ENCODE measurements at regions not wholly inside any gene's neighbourhood (a gene's known extent, or its start where the extent isn't known, plus 50 kb on each side); places are given as distances from the start of the nearest gene placed in this dataset.

- Histone ChIP-seq H3K4me1 (ENCODE audit: control insufficient read depth in 1 of 2, insufficient read depth in 2 of 2, low read depth in 1 of 2, low read length in 1 of 2) (peaks cover 0 to 6% of the 10 kb centered on the region in 2 experiments; a peak in 2 of 4 replicates), H3K36me3 (replicated peaks in 1 of 2; ENCODE audit: control insufficient read depth in 1 of 2, insufficient read depth in 2 of 2, low read length in 1 of 2) (peaks cover 0 to 5% of the 10 kb centered on the region in 2 experiments), H3K4me3 (ENCODE audit: low read depth in 2 of 2, low read length in 1 of 2) (no peak overlapping the region), H3K9ac (no peak overlapping the region), H3K9me3 (no peaks in the 10 kb centered on the region), H3K27ac (ENCODE audit: low read depth in 2 of 2, low read length in 1 of 2) (no peak overlapping the region), H2AFZ (ENCODE audit: low read depth) (no peak overlapping the region), H3F3A (replicated peaks; ENCODE audit: insufficient read depth) (no peaks in the 10 kb centered on the region), H3K9me2 (no peaks in the 10 kb centered on the region), H3K27me3 (ENCODE audit: insufficient read depth) (no peaks in the 10 kb centered on the region), H3K4me2 (no peak overlapping the region), H4K20me1 (ENCODE audit: insufficient read depth) (no peaks in the 10 kb centered on the region), H3K79me2 (ENCODE audit: insufficient read depth) (no peaks in the 10 kb centered on the region)
- ChIA-PET CTCF (interaction anchor here (0.9 to 1.6 kb wide), 2 partner anchors 9 to 58 kb away, joined by 3 to 5 read pairs; no protein-coding TSS in a partner anchor), POLR2A (no interaction called here)
- 88% methylated on average over 8 of the region's 8 CpGs for WGBS (ENCODE audit: low lambda C conversion rate)
- no peak for DNase-seq
- TF ChIP-seq EZH2phosphoT487 (IDR thresholded peaks at IDR 0.05; ENCODE audit: borderline replicate concordance, low read depth) = no peak
Observed at GRCh38 chr1:223010582-223011504, 132.2 kb downstream of the TLR5 start.

- Histone ChIP-seq H3K4me1 (ENCODE audit: control insufficient read depth in 1 of 2, insufficient read depth in 2 of 2, low read depth in 1 of 2, low read length in 1 of 2) (peaks cover 0 to 6% of the 10 kb centered on the region in 2 experiments; a peak in 2 of 4 replicates), H3K9me2 (no peaks in the 10 kb centered on the region), H3K36me3 (replicated peaks in 1 of 2; ENCODE audit: control insufficient read depth in 1 of 2, insufficient read depth in 2 of 2, low read length in 1 of 2) (peaks cover 0 to 3% of the 10 kb centered on the region in 2 experiments), H2AFZ (ENCODE audit: low read depth) (no peak overlapping the region), H3K27ac (ENCODE audit: low read depth in 2 of 2, low read length in 1 of 2) (no peak overlapping the region), H3K9me3 (no peaks in the 10 kb centered on the region), H3K4me3 (ENCODE audit: low read depth in 2 of 2, low read length in 1 of 2) (no peak overlapping the region), H3K9ac (no peak overlapping the region), H3K79me2 (ENCODE audit: insufficient read depth) (no peaks in the 10 kb centered on the region), H3K4me2 (no peak overlapping the region), H4K20me1 (ENCODE audit: insufficient read depth) (no peaks in the 10 kb centered on the region), H3K27me3 (ENCODE audit: insufficient read depth) (no peaks in the 10 kb centered on the region), H3F3A (replicated peaks; ENCODE audit: insufficient read depth) (no peaks in the 10 kb centered on the region)
- 86% methylated on average over 5 of the region's 5 CpGs for WGBS (ENCODE audit: low lambda C conversion rate)
- ChIA-PET CTCF (interaction anchor here (1.6 kb wide), 1 partner anchor 9 kb away, joined by 5 read pairs; no protein-coding TSS in a partner anchor), POLR2A (no interaction called here)
- DNase-seq = no peak
- TF ChIP-seq SMC3 (IDR thresholded peaks at IDR 0.05; ENCODE audit: low read depth, low read length) = no peak
- TF ChIP-seq REST (IDR thresholded peaks at IDR 0.05; ENCODE audit: low read depth, low read length) = no peak
- TF ChIP-seq, protein P1, sequence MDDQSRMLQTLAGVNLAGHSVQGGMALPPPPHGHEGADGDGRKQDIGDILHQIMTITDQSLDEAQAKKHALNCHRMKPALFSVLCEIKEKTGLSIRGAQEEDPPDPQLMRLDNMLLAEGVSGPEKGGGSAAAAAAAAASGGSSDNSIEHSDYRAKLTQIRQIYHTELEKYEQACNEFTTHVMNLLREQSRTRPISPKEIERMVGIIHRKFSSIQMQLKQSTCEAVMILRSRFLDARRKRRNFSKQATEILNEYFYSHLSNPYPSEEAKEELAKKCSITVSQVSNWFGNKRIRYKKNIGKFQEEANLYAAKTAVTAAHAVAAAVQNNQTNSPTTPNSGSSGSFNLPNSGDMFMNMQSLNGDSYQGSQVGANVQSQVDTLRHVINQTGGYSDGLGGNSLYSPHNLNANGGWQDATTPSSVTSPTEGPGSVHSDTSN (IDR thresholded peaks at IDR 0.05) = no peak
- no peak for TF ChIP-seq FOXM1 (IDR thresholded peaks at IDR 0.05; ENCODE audit: low read depth)
- no peak for TF ChIP-seq MXI1 (IDR thresholded peaks at IDR 0.05; ENCODE audit: low read depth, low read length)
- TF ChIP-seq YY1 (IDR thresholded peaks at IDR 0.05; ENCODE audit: low read depth) = no peak
- TF ChIP-seq EZH2phosphoT487 (IDR thresholded peaks at IDR 0.05; ENCODE audit: borderline replicate concordance, low read depth) = no peak
- no peak for TF ChIP-seq CTCF (IDR thresholded peaks at IDR 0.05)
- TF ChIP-seq POLR2AphosphoS5 (IDR thresholded peaks at IDR 0.05; ENCODE audit: low read depth, low read length) = no peak
- no peak for TF ChIP-seq GATA2 (CRISPR knock-in tag; IDR thresholded peaks at IDR 0.05)
- TF ChIP-seq TCF12 (IDR thresholded peaks at IDR 0.05) = no peak
- TF ChIP-seq ZBTB33 (IDR thresholded peaks at IDR 0.05; ENCODE audit: borderline replicate concordance, low read depth) = no peak
- no peak for TF ChIP-seq MAX (IDR thresholded peaks at IDR 0.05; ENCODE audit: low read depth)
- no peak for TF ChIP-seq USF1 (IDR thresholded peaks at IDR 0.05; ENCODE audit: borderline replicate concordance, low read depth)
- TF ChIP-seq EP300 (IDR thresholded peaks at IDR 0.05; ENCODE audit: borderline replicate concordance in 1 of 2, low read depth in 1 of 2, low read length in 1 of 2) = no peak
- no peak for TF ChIP-seq ELF1 (IDR thresholded peaks at IDR 0.05)
Observed at GRCh38 chr1:223011505-223011856, 131.6 kb downstream of the TLR5 start.
